GM12891 (cell line): ENCODE measurements at regions not wholly inside any gene's neighbourhood (a gene's known extent, or its start where the extent isn't known, plus 50 kb on each side); places are given as distances from the start of the nearest gene placed in this dataset.
"Not testable (repeated sequence)": the region's sequence is repeated elsewhere in the genome, so short reads cannot be mapped to it uniquely, and the experiment has no call there.

Experiments
- DNase-seq: peaks from one replicate; pipeline ENCODE4 v3.0.0; 2011; ENCODE audit warnings: low spot score; ENCODE audit not compliant: insufficient read length
- FAIRE-seq: peaks from 2 replicates; lab custom pipeline; 2011; peaks lifted over from hg19 to GRCh38; lab: Jason Lieb, UNC
- PAX5 ChIP-seq: IDR thresholded peaks from 2 replicates; pipeline ENCODE4 v1.6.1; 2011; ENCODE audit warnings: low read length, moderate library complexity, mild to moderate bottlenecking; ENCODE audit not compliant: insufficient read depth, severe bottlenecking
- POLR2A ChIP-seq: IDR thresholded peaks from 2 replicates; pipeline ENCODE4 v1.6.1; 2011; ENCODE audit warnings: low read depth, low read length, control low read depth
- POLR2AphosphoS5 ChIP-seq: IDR thresholded peaks from 2 replicates; pipeline ENCODE4 v1.6.1; 2011; ENCODE audit warnings: low read depth, low read length, control low read depth
- POU2F2 ChIP-seq: IDR thresholded peaks from 2 replicates; pipeline ENCODE4 v1.6.1; 2011; ENCODE audit warnings: low read depth, mild to moderate bottlenecking, control low read depth, low read length, moderate library complexity
- SPI1 ChIP-seq: IDR thresholded peaks from 2 replicates; pipeline ENCODE4 v1.6.1; 2011; ENCODE audit warnings: low read depth, low read length, control low read depth
- TAF1 ChIP-seq: IDR thresholded peaks from 2 replicates; pipeline ENCODE4 v1.6.1; 2011; ENCODE audit warnings: low read depth, low read length, control low read depth

GRCh38 chrX:35406386-35406785 lies 391.8 kb upstream of the MAGEB16 start:
- TF ChIP-seq SPI1: no peak
- TF ChIP-seq POU2F2: no peak
- TF ChIP-seq POLR2A: no peak
- TF ChIP-seq PAX5: no peak
- no peak for TF ChIP-seq POLR2AphosphoS5
- TF ChIP-seq TAF1: no peak
- FAIRE-seq: no peak
- DNase-seq: no peak

GRCh38 chrX:35416782-35417181 lies 381.4 kb upstream of the MAGEB16 start:
- TF ChIP-seq SPI1 (no peak), TAF1 (no peak)
- no peak for FAIRE-seq
- no peak for DNase-seq

GRCh38 chrX:35432056-35432455 lies 366.1 kb upstream of the MAGEB16 start:
- TF ChIP-seq POLR2A (no peak), POU2F2 (no peak), SPI1 (no peak), PAX5 (no peak), TAF1 (no peak), POLR2AphosphoS5 (no peak)
- FAIRE-seq: no peak
- DNase-seq: no peak

GRCh38 chrX:35439034-35439660 lies 359.0 kb upstream of the MAGEB16 start:
- no peak for TF ChIP-seq POLR2AphosphoS5
- TF ChIP-seq PAX5: no peak
- no peak for TF ChIP-seq POLR2A
- TF ChIP-seq SPI1: no peak
- TF ChIP-seq POU2F2: no peak
- no peak for TF ChIP-seq TAF1
- DNase-seq (no peak), FAIRE-seq (peak; percentile 47)

- DNase-seq: no peak
- TF ChIP-seq POLR2A (no peak), SPI1 (no peak), POU2F2 (no peak), TAF1 (no peak), POLR2AphosphoS5 (no peak), PAX5 (no peak)
- FAIRE-seq: peak; percentile 48
These were observed 358.4 kb upstream of the MAGEB16 start for GRCh38 chrX:35439692-35440091.

GRCh38 chrX:35442421-35442820 lies 355.7 kb upstream of the MAGEB16 start:
- TF ChIP-seq POU2F2: no peak
- no peak for TF ChIP-seq TAF1
- no peak for TF ChIP-seq PAX5
- no peak for TF ChIP-seq POLR2AphosphoS5
- TF ChIP-seq SPI1: no peak
- TF ChIP-seq POLR2A: no peak
- no peak for DNase-seq
- FAIRE-seq: peak; percentile 31

GRCh38 chrX:35443091-35443582 lies 355.0 kb upstream of the MAGEB16 start:
- DNase-seq: not testable (repeated sequence)
- peak; percentile 43 for FAIRE-seq

- FAIRE-seq (no peak), DNase-seq (no peak)
- TF ChIP-seq POU2F2 (no peak), POLR2AphosphoS5 (no peak), TAF1 (no peak), PAX5 (no peak), POLR2A (no peak), SPI1 (no peak)
These were observed 353.3 kb upstream of the MAGEB16 start for GRCh38 chrX:35444671-35445355.

GRCh38 chrX:35445912-35446311 lies 352.2 kb upstream of the MAGEB16 start:
- TF ChIP-seq POLR2A (no peak), POLR2AphosphoS5 (no peak), POU2F2 (no peak), TAF1 (no peak), PAX5 (no peak), SPI1 (no peak)
- DNase-seq (no peak), FAIRE-seq (no peak)

GRCh38 chrX:35456891-35457290 lies 341.3 kb upstream of the MAGEB16 start:
- TF ChIP-seq POLR2A: no peak
- TF ChIP-seq PAX5: no peak
- TF ChIP-seq SPI1: no peak
- TF ChIP-seq POU2F2: no peak
- TF ChIP-seq TAF1: no peak
- TF ChIP-seq POLR2AphosphoS5: no peak
- FAIRE-seq: no peak

GRCh38 chrX:35458142-35458541 lies 340.0 kb upstream of the MAGEB16 start:
- DNase-seq (no peak), FAIRE-seq (peak; percentile 63)
- no peak for TF ChIP-seq PAX5

More at GRCh38 chrX:35456891-35457290, 341.3 kb upstream of the MAGEB16 start:
- no peak for DNase-seq
